Parathyroid adenoma (tissue), 2 donors: ENCODE measurements at regions not wholly inside any gene's neighbourhood (a gene's known extent, or its start where the extent isn't known, plus 50 kb on each side); places are given as distances from the start of the nearest gene placed in this dataset.

ENCODE experiments used
- H2AFZ ChIP-seq: fragments of 300-600 bp; sonication (generic); one replicate; pipeline ENCODE4 v1.7.0; 2017; ENCODE audit warnings: antibody characterized with exemption, mild to moderate bottlenecking
- H3K27ac ChIP-seq: fragments of 300-600 bp; sonication (generic); one replicate; pipeline ENCODE4 v1.7.0; 2017
- H3K27me3 ChIP-seq: fragments of 300-600 bp; sonication (generic); one replicate; pipeline ENCODE4 v1.7.0; 2017; ENCODE audit warnings: low read length; ENCODE audit not compliant: control insufficient read depth, insufficient read depth
- H3K36me3 ChIP-seq: fragments of 300-600 bp; sonication (generic); one replicate; pipeline ENCODE4 v1.7.0; 2017; ENCODE audit warnings: low read length; ENCODE audit not compliant: control insufficient read depth, insufficient read depth
- H3K4me1 ChIP-seq: fragments of 300-600 bp; sonication (generic); one replicate; pipeline ENCODE4 v1.7.0; 2017; ENCODE audit warnings: control low read depth
- H3K4me2 ChIP-seq: fragments of 300-600 bp; sonication (generic); one replicate; pipeline ENCODE4 v1.7.0; 2017; ENCODE audit warnings: low read length
- H3K4me3 ChIP-seq: fragments of 300-600 bp; sonication (generic); one replicate; pipeline ENCODE4 v1.7.0; 2017; ENCODE audit warnings: low read depth, low read length
- H3K79me2 ChIP-seq: fragments of 300-600 bp; sonication (generic); one replicate; pipeline ENCODE4 v1.7.0; 2017; ENCODE audit warnings: control low read depth
- H3K9ac ChIP-seq: fragments of 300-600 bp; sonication (generic); one replicate; pipeline ENCODE4 v1.7.0; 2017; ENCODE audit warnings: mild to moderate bottlenecking
- H3K9me3 ChIP-seq: fragments of 300-600 bp; sonication (generic); one replicate; pipeline ENCODE4 v1.7.0; 2017; ENCODE audit warnings: low read length; ENCODE audit not compliant: control insufficient read depth
- CTCF ChIP-seq: fragments of 300-600 bp; sonication (generic); IDR thresholded peaks from one replicate; pipeline ENCODE4 v1.7.0; 2017; ENCODE audit warnings: antibody characterized with exemption, mild to moderate bottlenecking
- donor health status: primary hyperparathyroidism.

GRCh38 chr5:97735209-97735608 lies 552.2 kb upstream of the RIOK2 start:
- H3K79me2 ChIP-seq: no peaks in the 10 kb centered on the region

GRCh38 chr5:97737608-97738007 lies 554.6 kb upstream of the RIOK2 start:
- Histone ChIP-seq H3K27me3 (no peaks in the 10 kb centered on the region), H3K79me2 (no peaks in the 10 kb centered on the region), H3K9ac (no peak overlapping the region), H3K36me3 (no peaks in the 10 kb centered on the region), H2AFZ (no peak overlapping the region), H3K9me3 (no peaks in the 10 kb centered on the region), H3K4me3 (no peak overlapping the region), H3K27ac (no peak overlapping the region), H3K4me1 (no peaks in the 10 kb centered on the region), H3K4me2 (no peak overlapping the region)
- no peak for TF ChIP-seq CTCF

More at GRCh38 chr5:97735209-97735608, 552.2 kb upstream of the RIOK2 start:
- H3K36me3 ChIP-seq: no peaks in the 10 kb centered on the region
- no peak for TF ChIP-seq CTCF
- no peaks in the 10 kb centered on the region for H3K4me1 ChIP-seq
- no peaks in the 10 kb centered on the region for H3K27me3 ChIP-seq
- no peak overlapping the region for H3K4me3 ChIP-seq
- H2AFZ ChIP-seq: no peak overlapping the region
- H3K27ac ChIP-seq: no peak overlapping the region
- no peak overlapping the region for H3K9ac ChIP-seq
- H3K9me3 ChIP-seq: no peaks in the 10 kb centered on the region
- no peak overlapping the region for H3K4me2 ChIP-seq

GRCh38 chr5:97745817-97746216 lies 562.8 kb upstream of the RIOK2 start:
- no peak overlapping the region for H3K9ac ChIP-seq

DNA sequence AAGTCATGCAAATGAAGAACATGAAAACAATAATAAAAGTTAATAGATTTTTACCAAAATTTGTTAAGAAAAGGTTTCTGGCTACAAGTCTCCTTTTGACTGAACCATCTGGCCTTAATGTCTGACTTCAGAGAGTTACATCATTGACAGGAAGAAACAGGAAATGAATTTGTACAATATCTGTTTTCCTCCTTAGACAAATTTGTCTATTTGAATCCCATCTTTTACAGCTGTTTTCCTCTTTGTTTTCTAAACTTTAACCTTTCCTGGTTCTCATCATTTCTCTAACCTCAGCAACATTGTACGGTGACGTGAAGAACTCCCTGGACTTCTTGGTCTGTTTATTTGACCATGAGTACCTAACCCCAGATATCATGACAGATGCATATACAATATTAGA lies 567.5 kb upstream of the RIOK2 start:
- no peaks in the 10 kb centered on the region for H3K36me3 ChIP-seq
- H3K27ac ChIP-seq: no peak overlapping the region
- no peak for TF ChIP-seq CTCF
- H3K79me2 ChIP-seq: no peaks in the 10 kb centered on the region
- H3K9ac ChIP-seq: no peak overlapping the region
- H3K9me3 ChIP-seq: no peaks in the 10 kb centered on the region
- no peaks in the 10 kb centered on the region for H3K27me3 ChIP-seq
- no peak overlapping the region for H2AFZ ChIP-seq
- no peak overlapping the region for H3K4me3 ChIP-seq
- no peak overlapping the region for H3K4me2 ChIP-seq
- H3K4me1 ChIP-seq: no peaks in the 10 kb centered on the region

More at GRCh38 chr5:97745817-97746216, 562.8 kb upstream of the RIOK2 start:
- no peak overlapping the region for H3K4me2 ChIP-seq
- no peaks in the 10 kb centered on the region for H3K4me1 ChIP-seq
- H3K36me3 ChIP-seq: no peaks in the 10 kb centered on the region
- H3K27me3 ChIP-seq: no peaks in the 10 kb centered on the region
- no peak overlapping the region for H3K4me3 ChIP-seq
- TF ChIP-seq CTCF: no peak
- H2AFZ ChIP-seq: no peak overlapping the region
- no peaks in the 10 kb centered on the region for H3K9me3 ChIP-seq
- H3K27ac ChIP-seq: no peak overlapping the region
- H3K79me2 ChIP-seq: no peaks in the 10 kb centered on the region

- no peaks in the 10 kb centered on the region for H3K27me3 ChIP-seq
- H3K27ac ChIP-seq: no peak overlapping the region
- H3K9ac ChIP-seq: no peak overlapping the region
- H3K4me3 ChIP-seq: no peak overlapping the region
- H3K4me2 ChIP-seq: no peak overlapping the region
- H3K4me1 ChIP-seq: no peaks in the 10 kb centered on the region
- no peaks in the 10 kb centered on the region for H3K79me2 ChIP-seq
- TF ChIP-seq CTCF: no peak
- H3K9me3 ChIP-seq: no peaks in the 10 kb centered on the region
- no peak overlapping the region for H2AFZ ChIP-seq
- no peaks in the 10 kb centered on the region for H3K36me3 ChIP-seq
These were observed 568.5 kb upstream of the RIOK2 start for GRCh38 chr5:97751540-97751939.
